ENCODE measurements at regions not wholly inside any gene's neighbourhood (a gene's known extent, or its start where the extent isn't known, plus 50 kb on each side); places are given as distances from the start of the nearest gene placed in this dataset.

DNA sequence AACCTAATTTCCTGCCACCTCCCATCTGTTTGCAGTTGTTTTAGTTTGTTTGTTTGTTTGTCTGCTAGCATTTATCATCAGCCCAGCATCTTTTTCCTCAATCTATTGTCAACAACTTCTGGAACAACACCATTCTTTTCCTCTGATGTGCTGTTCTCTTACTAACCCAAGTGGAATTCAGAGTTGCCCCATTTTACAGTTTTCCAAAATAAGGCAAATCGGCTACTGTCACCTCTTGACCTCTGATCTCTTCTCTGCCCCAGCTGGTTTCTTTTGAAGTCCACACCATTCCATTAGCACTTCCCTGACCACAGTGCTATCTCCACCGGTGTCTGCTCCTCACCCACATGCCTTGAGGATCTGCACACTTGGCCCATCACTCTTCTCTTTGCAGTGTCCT lies 102.4 kb downstream of the EFNB2 start:
- DNase-seq: no peak

GRCh38 chr13:106432636-106433035 lies 102.8 kb downstream of the EFNB2 start:
- no peak for DNase-seq

DNA sequence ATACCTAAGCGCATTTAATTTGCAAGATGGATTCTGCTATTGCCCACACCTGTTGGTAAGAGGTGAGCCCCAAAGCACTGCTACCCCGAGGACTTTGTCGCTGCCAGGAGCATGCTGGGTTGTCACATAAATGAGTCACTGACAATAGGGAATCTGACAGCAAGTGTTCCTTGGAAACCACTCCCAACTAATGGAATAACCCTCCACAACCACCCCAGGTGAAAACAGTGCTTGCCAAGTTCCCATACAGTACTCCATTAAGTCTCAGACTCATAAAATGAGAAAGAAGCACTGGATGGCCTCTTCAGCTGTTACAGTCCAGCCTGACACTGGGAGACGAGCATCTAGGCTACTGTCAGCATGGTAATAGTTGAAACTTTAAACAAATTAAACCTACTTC lies 108.6 kb downstream of the EFNB2 start:
- DNase-seq: no peak

- no peak for DNase-seq
Observed at GRCh38 chr13:106425661-106426060, 109.8 kb downstream of the EFNB2 start.

GRCh38 chr13:106424805-106425204 lies 110.7 kb downstream of the EFNB2 start:
- DNase-seq: no peak

DNA sequence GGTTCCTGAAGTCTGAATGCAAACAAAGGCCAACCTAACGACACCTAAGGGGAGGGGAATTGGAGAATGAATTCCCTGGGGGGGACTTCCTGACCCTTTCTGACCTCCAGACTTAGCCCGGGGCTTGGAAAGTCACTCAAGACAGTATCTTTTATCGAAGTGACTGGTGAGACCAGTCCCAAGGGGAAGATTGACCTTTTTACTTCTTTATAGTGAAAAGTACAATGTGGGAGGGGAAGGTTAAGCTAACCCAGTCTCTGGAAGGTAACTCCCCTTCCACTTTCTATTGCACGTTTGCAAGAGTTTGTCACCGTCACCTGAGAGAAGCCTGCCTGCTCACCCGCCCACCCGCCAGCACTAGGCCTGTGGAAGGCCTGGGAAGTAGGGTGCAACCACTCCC lies 111.9 kb downstream of the EFNB2 start:
- DNase-seq: no peak

DNA sequence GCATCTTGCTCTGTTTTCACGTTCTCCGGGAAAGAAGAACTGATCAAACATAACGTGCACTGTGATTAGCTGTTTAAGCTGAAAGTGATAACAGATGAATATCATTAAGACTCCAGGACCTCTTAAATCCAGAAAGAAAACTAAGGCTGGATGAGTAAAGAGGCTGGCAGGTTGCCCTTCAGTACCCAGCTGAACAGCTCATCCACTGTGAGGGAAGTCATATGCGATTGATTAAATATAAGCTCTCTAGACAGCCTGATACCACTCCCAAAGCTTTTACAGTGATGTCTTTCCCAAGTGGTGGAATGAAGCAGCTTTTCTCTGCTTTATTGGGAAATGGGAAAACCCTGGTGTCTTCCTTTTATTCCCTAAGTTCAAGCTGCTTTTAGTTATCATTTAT lies 116.9 kb downstream of the EFNB2 start:
- no peak for DNase-seq

DNA sequence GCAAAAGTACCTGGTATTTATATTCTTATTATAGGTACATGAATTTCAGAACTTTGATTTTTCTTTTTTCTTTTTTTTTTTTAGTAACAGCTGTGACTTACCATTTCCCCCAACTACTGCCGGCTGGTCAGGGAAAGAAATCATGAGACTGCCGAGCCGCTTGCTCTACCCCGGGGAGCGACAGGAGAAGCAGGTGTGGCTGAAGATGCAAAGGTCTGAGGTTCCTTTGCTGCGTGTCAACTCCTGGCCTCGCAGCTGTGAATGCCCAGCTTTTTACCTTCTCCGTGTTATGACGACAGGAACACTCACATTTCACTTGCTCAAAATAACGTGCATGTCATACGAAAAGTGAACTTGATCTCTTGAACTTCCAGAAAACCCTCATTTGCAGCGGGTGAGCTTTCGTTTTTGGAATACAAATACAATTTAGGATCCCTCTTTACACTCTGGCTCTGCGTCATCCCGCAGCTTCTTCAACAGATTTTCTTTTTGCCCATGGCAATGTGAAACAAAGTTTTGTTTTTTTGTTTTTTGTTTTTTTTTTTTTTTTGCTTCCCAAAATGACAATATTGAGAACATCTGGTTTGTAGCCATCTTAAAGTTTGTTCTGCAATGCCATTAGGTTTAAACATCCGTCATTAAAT lies 117.9 kb downstream of the EFNB2 start:
- DNase-seq: no peak

GRCh38 chr13:106416645-106417044 lies 118.8 kb downstream of the EFNB2 start:
- no peak for DNase-seq

DNA sequence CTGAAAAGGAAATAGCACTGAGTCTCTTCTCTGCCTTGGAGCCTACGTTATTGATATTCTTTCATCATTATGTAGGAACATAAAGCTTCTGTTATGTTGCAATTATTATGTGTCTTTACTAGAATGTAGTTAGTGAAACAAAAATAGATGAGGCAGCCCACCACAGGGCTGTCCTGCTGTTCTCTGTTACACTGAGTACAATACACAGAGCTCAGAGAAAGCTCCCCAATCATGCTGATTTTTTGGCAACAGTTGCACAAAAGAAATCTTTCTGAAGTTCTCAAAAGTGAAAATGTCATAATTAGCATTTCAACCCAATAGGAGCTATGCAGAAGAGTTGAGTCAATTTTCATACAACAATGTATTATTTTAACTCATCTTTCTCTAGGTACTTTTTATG lies 119.5 kb downstream of the EFNB2 start:
- no peak for DNase-seq

GRCh38 chr13:106415442-106415841 lies 120.0 kb downstream of the EFNB2 start:
- no peak for DNase-seq

GRCh38 chr13:106407338-106407737 lies 128.1 kb downstream of the EFNB2 start:
- no peak for DNase-seq

DNA sequence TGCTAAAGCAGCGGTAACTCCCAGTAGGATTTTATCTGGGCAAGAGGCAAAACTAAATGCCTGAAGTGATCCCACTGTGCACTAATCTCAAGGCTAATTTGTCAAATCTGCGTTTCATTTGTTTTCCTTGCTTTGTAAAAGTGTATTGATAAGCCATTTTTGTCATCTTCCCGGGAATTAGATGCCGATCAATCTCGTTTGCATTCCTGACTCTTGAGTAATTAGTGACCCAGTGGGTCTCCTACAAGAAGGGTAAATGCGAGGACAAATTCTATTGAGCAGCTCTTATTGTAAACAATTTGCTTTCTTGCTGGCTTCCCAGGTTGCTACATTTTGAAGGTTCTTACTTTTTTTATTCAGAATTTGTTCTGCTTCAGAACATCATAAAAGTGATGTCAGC lies 129.7 kb downstream of the EFNB2 start:
- no peak for DNase-seq

- no peak for DNase-seq
Observed at GRCh38 chr13:106403280-106403679, 132.2 kb downstream of the EFNB2 start.

DNA sequence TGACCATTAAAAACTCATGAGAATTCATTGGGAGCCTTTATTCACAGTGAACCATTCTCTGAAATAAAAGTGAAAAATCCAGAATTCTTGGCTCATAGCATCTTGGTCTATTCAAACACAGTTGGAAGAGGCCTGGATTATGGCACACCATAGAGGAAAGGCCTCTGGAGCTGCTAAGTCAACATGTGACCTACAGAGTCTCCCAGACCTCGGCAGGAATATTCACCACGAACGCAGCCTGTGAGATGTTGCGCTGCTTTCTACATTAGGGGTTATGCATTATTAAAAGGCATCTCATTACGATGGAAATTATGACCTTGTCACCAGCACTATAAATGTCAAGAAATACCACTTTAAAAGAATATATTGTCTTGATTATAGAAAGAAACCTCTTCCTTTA lies 132.6 kb downstream of the EFNB2 start:
- no peak for DNase-seq

GRCh38 chr13:106401081-106401480 lies 134.4 kb downstream of the EFNB2 start:
- no peak for DNase-seq

DNA sequence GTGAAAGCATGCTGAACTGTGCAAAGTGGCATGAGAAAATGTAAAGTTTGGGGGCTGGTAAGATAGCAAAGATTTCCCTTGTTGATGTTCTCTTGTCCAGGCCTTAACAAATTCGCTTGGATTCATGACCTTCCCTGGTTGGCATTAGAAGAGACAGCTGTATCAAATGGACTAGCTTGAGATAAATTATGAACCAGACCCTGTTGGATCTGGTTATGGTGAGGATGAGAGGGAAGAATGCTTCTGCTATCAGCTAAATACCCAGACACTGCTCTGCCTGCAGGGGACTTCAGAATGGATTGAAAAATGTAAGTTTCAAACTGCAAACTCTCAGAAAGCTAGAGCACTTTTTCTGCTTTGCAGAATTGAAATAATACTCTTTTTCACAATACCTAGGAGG lies 135.2 kb downstream of the EFNB2 start:
- no peak for DNase-seq

DNA sequence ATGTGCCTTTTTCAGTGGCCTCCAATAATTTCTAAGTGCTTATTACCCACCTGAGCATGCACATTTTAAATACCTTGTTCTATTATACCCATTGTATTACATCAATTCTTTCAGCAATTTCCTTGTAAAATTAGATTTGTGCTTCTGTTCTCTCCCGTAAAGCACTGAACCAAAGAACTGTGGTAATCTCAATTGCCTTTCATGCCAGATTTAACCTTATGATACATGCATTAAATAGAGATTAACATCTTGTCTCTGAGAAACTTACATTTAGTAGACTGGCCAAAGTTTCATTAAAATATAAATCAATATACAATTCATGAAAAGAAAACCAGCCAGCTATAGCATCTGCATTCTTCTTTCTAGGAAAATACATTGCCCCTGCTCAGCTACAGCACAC lies 137.2 kb downstream of the EFNB2 start:
- no peak for DNase-seq

- no peak for DNase-seq
Observed at GRCh38 chr13:106393776-106394175, 141.7 kb downstream of the EFNB2 start.

- DNase-seq: no peak
Observed at GRCh38 chr13:106391681-106392080, 143.8 kb downstream of the EFNB2 start.

DNA sequence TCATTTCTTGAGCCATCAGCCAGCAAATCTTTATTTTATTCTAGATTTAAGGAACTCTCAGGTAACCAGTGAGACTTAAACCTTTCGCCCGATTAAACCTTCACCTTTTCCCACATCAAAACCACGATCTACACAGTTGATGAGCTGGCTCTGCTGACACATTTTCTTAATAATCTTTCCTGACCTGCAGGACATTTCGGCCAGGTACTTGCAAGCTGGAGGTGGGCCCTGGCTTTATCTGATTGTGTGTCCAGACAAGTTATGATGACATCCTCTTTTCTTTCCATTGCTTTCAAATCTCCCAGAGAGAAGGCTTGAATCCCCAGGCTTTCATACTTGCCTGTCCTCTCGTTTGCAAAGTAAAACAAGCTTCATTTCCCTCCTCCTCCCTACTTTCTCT lies 144.2 kb downstream of the EFNB2 start:
- DNase-seq: no peak

DNA sequence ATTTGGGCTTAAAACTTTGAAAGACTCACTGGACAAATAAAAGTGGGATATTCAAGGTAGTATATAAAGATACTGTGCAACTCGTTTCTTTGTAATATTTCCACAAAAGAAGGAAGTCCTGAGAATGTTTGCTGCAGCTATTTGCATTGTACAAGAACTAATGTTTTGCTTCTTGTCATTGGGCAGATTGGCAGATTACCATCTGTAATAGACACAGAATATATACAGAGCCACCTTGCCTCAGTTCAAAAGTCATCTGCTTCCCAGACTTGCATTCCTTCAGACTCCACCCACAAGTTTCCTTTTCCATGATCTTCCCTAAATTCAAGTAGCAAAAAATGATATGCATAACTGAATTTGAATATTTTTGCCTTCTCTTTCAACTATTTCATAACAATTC lies 145.1 kb downstream of the EFNB2 start:
- DNase-seq: no peak

DNA sequence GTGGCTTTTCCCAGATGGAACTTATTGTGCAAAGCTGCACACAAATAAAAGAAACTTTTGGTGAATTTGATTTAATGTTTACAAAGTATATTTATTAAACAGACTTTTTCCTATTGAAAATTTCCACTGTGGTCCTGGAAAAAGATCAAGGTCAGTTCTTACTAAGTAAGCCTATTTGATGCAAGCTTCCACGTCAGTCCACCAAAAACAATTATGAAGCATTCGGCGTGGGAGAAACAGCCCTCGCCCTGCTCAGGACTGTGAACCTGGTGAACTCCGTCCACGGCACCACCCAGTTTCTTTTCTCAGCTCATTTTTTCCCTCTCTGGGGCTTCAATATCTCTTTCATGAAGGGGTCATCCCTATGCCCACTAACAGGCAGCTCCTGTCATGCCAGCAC lies 149.8 kb downstream of the EFNB2 start:
- no peak for DNase-seq

DNA sequence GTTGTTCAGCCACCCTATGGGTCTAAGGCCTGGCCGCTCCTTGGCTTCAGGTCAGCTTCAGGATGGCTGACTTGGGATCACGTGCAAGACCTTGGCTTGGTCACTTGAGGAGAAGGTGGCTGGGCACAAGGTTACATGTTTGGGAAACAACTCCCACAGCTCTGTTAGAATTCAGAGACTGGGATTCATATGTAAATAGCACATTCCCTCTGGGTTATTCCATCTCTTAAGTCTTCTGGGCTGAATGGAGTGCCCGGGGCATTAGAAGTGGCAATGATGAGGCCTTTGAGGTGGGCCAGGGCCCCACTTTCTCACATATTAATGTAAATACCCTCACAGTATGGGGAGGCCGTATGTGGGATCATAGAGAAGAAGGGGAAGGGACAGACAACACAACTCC lies 150.9 kb downstream of the EFNB2 start:
- no peak for DNase-seq

- no peak for DNase-seq
Observed at GRCh38 chr13:106383791-106384190, 151.7 kb downstream of the EFNB2 start.

- no peak for DNase-seq
Observed at GRCh38 chr13:106382534-106382933, 152.9 kb downstream of the EFNB2 start.
